CD14-positive monocyte (primary cell): ENCODE measurements at regions not wholly inside any gene's neighbourhood (a gene's known extent, or its start where the extent isn't known, plus 50 kb on each side); places are given as distances from the start of the nearest gene placed in this dataset.

Experiments
- DNase-seq, 3 donors: peaks; one replicate each; pipeline ENCODE4 v3.0.0-alpha.2; 2011 to 2022
- H2AFZ ChIP-seq: 2 replicates; pipeline ENCODE4 v1.6.0; 2012; ENCODE audit warnings: mild to moderate bottlenecking, low read depth, low read length, inconsistent platforms; ENCODE audit not compliant: insufficient read depth, poor library complexity, severe bottlenecking
- H3K27ac ChIP-seq, 2 donors: 1 replicate in 1 of 2; 2 replicates in 1 of 2; pipeline ENCODE4 v1.5.1; 2012 to 2013; ENCODE audit warnings: low read length in 2 of 2, control low read depth in 1 of 2, inconsistent platforms in 1 of 2, low read depth in 1 of 2, mild to moderate bottlenecking in 1 of 2
- H3K27me3 ChIP-seq, 2 donors: one replicate each; pipeline versions ENCODE4 v1.6.0 to v1.6.1; 2011 to 2013; ENCODE audit warnings: low read length in 2 of 2; ENCODE audit not compliant: control insufficient read depth in 2 of 2, insufficient read depth in 2 of 2
- H3K36me3 ChIP-seq, 2 donors: replicated peaks in 1 of 2; 1 replicate in 1 of 2; 2 replicates in 1 of 2; pipeline versions ENCODE4 v1.5.1 to v1.6.1; 2012 to 2013; ENCODE audit warnings: low read length in 2 of 2, control low read depth in 1 of 2, inconsistent platforms in 1 of 2, mild to moderate bottlenecking in 1 of 2; ENCODE audit not compliant: insufficient read depth in 2 of 2, control insufficient read depth in 1 of 2
- H3K4me1 ChIP-seq, 2 donors: 1 replicate in 1 of 2; 2 replicates in 1 of 2; pipeline versions ENCODE4 v1.5.1 to v1.6.1; 2012 to 2013; ENCODE audit warnings: low read length in 2 of 2, control low read depth in 1 of 2, inconsistent platforms in 1 of 2, mild to moderate bottlenecking in 1 of 2, moderate library complexity in 1 of 2; ENCODE audit not compliant: insufficient read depth in 2 of 2, control insufficient read depth in 1 of 2
- H3K4me2 ChIP-seq: replicated peaks from 2 replicates; pipeline ENCODE3; 2012; ENCODE audit warnings: low read length, moderate library complexity, mild to moderate bottlenecking; ENCODE audit not compliant: poor library complexity, severe bottlenecking; ENCODE audit errors: extremely low read depth
- H3K4me3 ChIP-seq, 3 experiments: fragments of 200-600 bp in 1 of 3; sonication (generic) in 1 of 3; replicated peaks in 1 of 3; 1 replicate in 2 of 3; 2 replicates in 1 of 3; pipeline ENCODE4 v1.5.1; 2011 to 2013; ENCODE audit warnings: low read length in 3 of 3, mild to moderate bottlenecking in 3 of 3, control low read depth in 2 of 3, low read depth in 2 of 3, inconsistent platforms in 1 of 3, moderate library complexity in 1 of 3
- H3K79me2 ChIP-seq: 2 replicates; pipeline ENCODE4 v1.6.0; 2012; ENCODE audit warnings: mild to moderate bottlenecking, control low read depth, inconsistent platforms, low read length, moderate library complexity; ENCODE audit not compliant: insufficient read depth
- H3K9ac ChIP-seq: 2 replicates; pipeline ENCODE4 v1.6.0; 2017; ENCODE audit warnings: low read length, mild to moderate bottlenecking; ENCODE audit not compliant: insufficient read depth, poor library complexity, severe bottlenecking
- H3K9me3 ChIP-seq, 2 donors: replicated peaks in 1 of 2; 1 replicate in 1 of 2; 2 replicates in 1 of 2; pipeline versions ENCODE4 v1.5.1 to v1.6.1; 2012 to 2013; ENCODE audit warnings: low read length in 2 of 2, control low read depth in 1 of 2; ENCODE audit not compliant: control insufficient read depth in 1 of 2, insufficient read depth in 1 of 2
- H4K20me1 ChIP-seq: 2 replicates; pipeline ENCODE4 v1.6.0; 2012; ENCODE audit warnings: mild to moderate bottlenecking, low read length, control low read depth, moderate library complexity; ENCODE audit not compliant: insufficient read depth
- H3K27ac Mint-ChIP-seq, 7 donors: one replicate each; pipeline ENCODE4 v1.8.0; 2020; ENCODE audit warnings: mild to moderate bottlenecking in 7 of 7, mixed read lengths in 7 of 7, moderate library complexity in 6 of 7, inconsistent platforms in 2 of 7
- H3K27me3 Mint-ChIP-seq, 3 donors: one replicate each; pipeline ENCODE4 v1.8.0; 2021 to 2022; ENCODE audit warnings: low read depth in 3 of 3, mild to moderate bottlenecking in 3 of 3, mixed read lengths in 3 of 3, moderate library complexity in 3 of 3, inconsistent platforms in 1 of 3
- H3K36me3 Mint-ChIP-seq, 2 donors: one replicate each; pipeline ENCODE4 v1.8.0; 2020; ENCODE audit warnings: mixed read lengths in 2 of 2, inconsistent platforms in 1 of 2, mild to moderate bottlenecking in 1 of 2
- H3K4me1 Mint-ChIP-seq: one replicate; pipeline ENCODE4 v1.8.0; 2020; ENCODE audit warnings: mild to moderate bottlenecking, mixed read lengths
- H3K4me3 Mint-ChIP-seq, 2 donors: one replicate each; pipeline ENCODE4 v1.8.0; 2020; ENCODE audit warnings: mild to moderate bottlenecking in 2 of 2, mixed read lengths in 2 of 2, moderate library complexity in 1 of 2
- H3K9me3 Mint-ChIP-seq, 7 donors: one replicate each; pipeline ENCODE4 v1.8.0; 2020 to 2022; ENCODE audit warnings: mixed read lengths in 7 of 7, mild to moderate bottlenecking in 6 of 7, moderate library complexity in 6 of 7, inconsistent platforms in 2 of 7
- CTCF ChIP-seq: fragments of 200-600 bp; IDR thresholded peaks from one replicate; pipeline ENCODE4 v1.8.0; 2022; ENCODE audit warnings: antibody characterized with exemption, mild to moderate bottlenecking
- WGBS: methylation state at CpG from one replicate; pipeline ENCODE4 v1.1.5; 2013; ENCODE audit warnings: missing lambda C conversion rate; ENCODE audit not compliant: insufficient coverage; 5-methylcytosine and 5-hydroxymethylcytosine counted together
- intact Hi-C, 2 donors: fragments of 100-400 bp; cut with micrococcal nuclease; formaldehyde crosslinking; loops; one replicate each; pipeline versions ENCODE4 v1.15.0 to v1.15.1; 2023

- Histone ChIP-seq H3K9ac (no peak overlapping the region), H3K27me3 (no peaks in the 10 kb centered on the region), H3K9me3 (no peaks in the 10 kb centered on the region), H3K4me3 (no peak overlapping the region), H3K36me3 (no peaks in the 10 kb centered on the region), H3K4me2 (no peak overlapping the region), H3K27ac (no peak overlapping the region), H4K20me1 (no peaks in the 10 kb centered on the region), H3K79me2 (no peaks in the 10 kb centered on the region), H3K4me1 (no peaks in the 10 kb centered on the region), H2AFZ (no peak overlapping the region)
- Mint-ChIP-seq H3K4me3 (no peak overlapping the region), H3K4me1 (peaks cover 8% of the 10 kb centered on the region), H3K27me3 (peaks cover 3 to 8% (median 8%) of the 10 kb centered on the region in 3 donors), H3K36me3 (no peaks in the 10 kb centered on the region), H3K9me3 (peaks cover 0 to 2% (median 0%) of the 10 kb centered on the region in 7 donors), H3K27ac (peak overlapping the region in 1 of 7 donors; percentile 30)
- DNase-seq: no peak
- 96% methylated on average over 7 of the region's 11 CpGs for WGBS
- intact Hi-C loops: no loop called here
- no peak for TF ChIP-seq CTCF
Measured at GRCh38 chr2:46816846-46817726, 98.5 kb downstream of the MCFD2 start.

GRCh38 chr2:46816151-46816845 is 99.3 kb downstream of the MCFD2 start:
- WGBS: 95% methylated on average over 5 of the region's 11 CpGs
- Histone ChIP-seq H3K9me3 (no peaks in the 10 kb centered on the region), H3K27ac (no peak overlapping the region), H4K20me1 (no peaks in the 10 kb centered on the region), H3K36me3 (no peaks in the 10 kb centered on the region), H3K9ac (no peak overlapping the region), H3K4me3 (no peak overlapping the region), H3K27me3 (no peaks in the 10 kb centered on the region), H2AFZ (no peak overlapping the region), H3K4me1 (no peaks in the 10 kb centered on the region), H3K79me2 (no peaks in the 10 kb centered on the region), H3K4me2 (no peak overlapping the region)
- H3K27me3 Mint-ChIP-seq: peaks cover 3 to 8% (median 6%) of the 10 kb centered on the region in 3 donors
- H3K4me1 Mint-ChIP-seq: peaks cover 10% of the 10 kb centered on the region
- no peak for TF ChIP-seq CTCF
- intact Hi-C loops: no loop called here
- no peak overlapping the region for H3K4me3 Mint-ChIP-seq
- H3K36me3 Mint-ChIP-seq: no peaks in the 10 kb centered on the region
- peaks cover 0 to 2% (median 0%) of the 10 kb centered on the region in 7 donors for H3K9me3 Mint-ChIP-seq
- DNase-seq: no peak
- H3K27ac Mint-ChIP-seq: peak overlapping the region in 3 of 7 donors; percentile 19 to 75 (median 69)
